GM21528 (cell line): ENCODE measurements at regions not wholly inside any gene's neighbourhood (a gene's known extent, or its start where the extent isn't known, plus 50 kb on each side); places are given as distances from the start of the nearest gene placed in this dataset.
"Not testable (repeated sequence)": the region's sequence is repeated elsewhere in the genome, so short reads cannot be mapped to it uniquely, and the experiment has no call there.

Experiments
- ATAC-seq: cut with Tn5 transposase; IDR thresholded peaks from one replicate; pipeline ENCODE4 v1.9.1; 2021; ENCODE audit warnings: mild to moderate bottlenecking, moderate library complexity; ENCODE audit not compliant: unreplicated experiment, low FRiP score

GRCh38 chr20:20799716-20800312 is 87.4 kb upstream of the RALGAPA2 start:
- no peak for ATAC-seq

- no peak for ATAC-seq
Observed at GRCh38 chr20:20797521-20798310, 85.3 kb upstream of the RALGAPA2 start.

GRCh38 chr20:20796766-20797440 is 84.5 kb upstream of the RALGAPA2 start:
- no peak for ATAC-seq

- ATAC-seq, result no peak
Observed at GRCh38 chr20:20795721-20796120, 83.3 kb upstream of the RALGAPA2 start.

GRCh38 chr20:20795119-20795518 is 82.7 kb upstream of the RALGAPA2 start:
- ATAC-seq, result no peak

- ATAC-seq, result no peak
Observed at GRCh38 chr20:20793591-20793990, 81.1 kb upstream of the RALGAPA2 start.

- ATAC-seq, result no peak
Observed at GRCh38 chr20:20791664-20792568, 79.5 kb upstream of the RALGAPA2 start.

- no peak for ATAC-seq
Observed at GRCh38 chr20:20788308-20788707, 75.9 kb upstream of the RALGAPA2 start.

- no peak for ATAC-seq
Observed at GRCh38 chr20:20786428-20786827, 74.0 kb upstream of the RALGAPA2 start.

GRCh38 chr20:20785226-20785625 is 72.8 kb upstream of the RALGAPA2 start:
- no peak for ATAC-seq

GRCh38 chr20:20784450-20784849 is 72.0 kb upstream of the RALGAPA2 start:
- not testable (repeated sequence) for ATAC-seq

GRCh38 chr20:20783450-20783849 is 71.0 kb upstream of the RALGAPA2 start:
- no peak for ATAC-seq

GRCh38 chr20:20782755-20783154 is 70.3 kb upstream of the RALGAPA2 start:
- no peak for ATAC-seq

- ATAC-seq, result no peak
Observed at GRCh38 chr20:20782231-20782630, 69.8 kb upstream of the RALGAPA2 start.

GRCh38 chr20:20781029-20781428 is 68.6 kb upstream of the RALGAPA2 start:
- no peak for ATAC-seq

GRCh38 chr20:20780127-20780824 is 67.8 kb upstream of the RALGAPA2 start:
- ATAC-seq, result no peak

- no peak for ATAC-seq
Observed at GRCh38 chr20:20778676-20779075, 66.2 kb upstream of the RALGAPA2 start.

- ATAC-seq, result no peak
Observed at GRCh38 chr20:20772497-20773085, 60.1 kb upstream of the RALGAPA2 start.

- ATAC-seq, result no peak
Observed at GRCh38 chr20:20768202-20768815, 55.9 kb upstream of the RALGAPA2 start.
